D721Med (cell line): ENCODE measurements at regions not wholly inside any gene's neighbourhood (a gene's known extent, or its start where the extent isn't known, plus 50 kb on each side); places are given as distances from the start of the nearest gene placed in this dataset.

ENCODE experiments used
- DNase-seq: peaks from one replicate; pipeline ENCODE4 v3.0.0; 2011; ENCODE audit warnings: low spot score; ENCODE audit not compliant: insufficient read length
- FAIRE-seq: peaks from 2 replicates; lab custom pipeline; 2011; peaks lifted over from hg19 to GRCh38; lab: Jason Lieb, UNC
- TF ChIP-seq, protein P1 (sequence below): IDR thresholded peaks from 2 replicates; pipeline ENCODE4 v1.5.1; 2012; ENCODE audit warnings: mild to moderate bottlenecking, control low read depth; ENCODE audit not compliant: insufficient read depth; ENCODE audit errors: missing control alignments

GRCh38 chr20:50393990-50394561 is 116.1 kb upstream of the PTPN1 start:
- TF ChIP-seq, protein P1, sequence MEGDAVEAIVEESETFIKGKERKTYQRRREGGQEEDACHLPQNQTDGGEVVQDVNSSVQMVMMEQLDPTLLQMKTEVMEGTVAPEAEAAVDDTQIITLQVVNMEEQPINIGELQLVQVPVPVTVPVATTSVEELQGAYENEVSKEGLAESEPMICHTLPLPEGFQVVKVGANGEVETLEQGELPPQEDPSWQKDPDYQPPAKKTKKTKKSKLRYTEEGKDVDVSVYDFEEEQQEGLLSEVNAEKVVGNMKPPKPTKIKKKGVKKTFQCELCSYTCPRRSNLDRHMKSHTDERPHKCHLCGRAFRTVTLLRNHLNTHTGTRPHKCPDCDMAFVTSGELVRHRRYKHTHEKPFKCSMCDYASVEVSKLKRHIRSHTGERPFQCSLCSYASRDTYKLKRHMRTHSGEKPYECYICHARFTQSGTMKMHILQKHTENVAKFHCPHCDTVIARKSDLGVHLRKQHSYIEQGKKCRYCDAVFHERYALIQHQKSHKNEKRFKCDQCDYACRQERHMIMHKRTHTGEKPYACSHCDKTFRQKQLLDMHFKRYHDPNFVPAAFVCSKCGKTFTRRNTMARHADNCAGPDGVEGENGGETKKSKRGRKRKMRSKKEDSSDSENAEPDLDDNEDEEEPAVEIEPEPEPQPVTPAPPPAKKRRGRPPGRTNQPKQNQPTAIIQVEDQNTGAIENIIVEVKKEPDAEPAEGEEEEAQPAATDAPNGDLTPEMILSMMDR: no peak
- FAIRE-seq (no peak), DNase-seq (no peak)

- TF ChIP-seq, protein P1: no peak
- DNase-seq (no peak), FAIRE-seq (no peak)
These were observed 115.6 kb upstream of the PTPN1 start for GRCh38 chr20:50394569-50394968.

GRCh38 chr20:50395251-50395729 is 114.9 kb upstream of the PTPN1 start:
- FAIRE-seq (no peak), DNase-seq (no peak)
- TF ChIP-seq, protein P1: no peak

DNA sequence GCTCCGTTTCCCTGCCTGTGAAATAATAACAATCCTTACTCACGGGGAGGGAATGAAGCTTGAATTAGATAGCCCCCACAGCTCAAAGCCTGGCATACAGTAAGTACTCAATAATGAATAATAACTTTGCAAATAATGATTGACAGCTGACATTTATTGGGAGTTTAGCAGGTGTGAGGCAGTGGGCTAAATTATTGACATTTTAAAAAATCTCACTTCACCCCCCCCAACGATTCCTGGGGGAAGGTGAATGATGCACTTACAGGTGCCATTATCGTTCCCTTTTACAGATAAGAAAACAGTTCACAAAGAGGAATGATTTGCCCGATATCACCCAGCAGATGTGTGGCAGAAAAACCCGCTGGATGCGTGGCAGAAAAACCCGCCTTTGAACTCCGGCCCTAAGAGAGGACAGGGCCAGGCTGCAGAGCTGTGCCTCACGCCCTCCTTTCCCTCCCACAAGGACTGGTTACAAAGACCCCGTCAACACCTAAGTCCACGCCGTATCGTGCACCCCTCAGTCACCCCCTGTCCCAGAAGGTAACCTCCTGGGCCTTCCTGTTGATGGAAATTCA is 114.2 kb upstream of the PTPN1 start:
- FAIRE-seq (no peak), DNase-seq (no peak)
- TF ChIP-seq, protein P1: no peak

DNA sequence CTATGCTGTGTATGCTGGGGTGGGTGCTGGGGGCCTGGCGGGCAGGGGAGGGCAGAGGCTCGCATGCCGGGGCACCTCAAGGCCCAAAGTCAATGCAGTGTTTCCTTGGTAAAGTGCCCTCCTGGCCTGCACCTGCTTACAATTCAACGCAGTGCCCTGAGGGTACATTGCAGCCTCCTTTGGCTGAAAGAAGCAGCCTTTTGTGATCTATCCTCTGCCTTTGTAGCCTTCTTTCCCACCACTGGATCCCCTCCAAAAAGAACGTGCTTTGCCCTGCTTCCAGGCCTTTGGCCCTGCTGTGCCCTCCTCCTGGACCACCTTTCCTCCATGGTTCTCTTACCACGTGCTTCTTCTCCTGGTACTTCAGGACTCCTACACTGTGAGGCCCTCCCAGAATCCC is 113.6 kb upstream of the PTPN1 start:
- TF ChIP-seq, protein P1: no peak
- DNase-seq (no peak), FAIRE-seq (no peak)

DNA sequence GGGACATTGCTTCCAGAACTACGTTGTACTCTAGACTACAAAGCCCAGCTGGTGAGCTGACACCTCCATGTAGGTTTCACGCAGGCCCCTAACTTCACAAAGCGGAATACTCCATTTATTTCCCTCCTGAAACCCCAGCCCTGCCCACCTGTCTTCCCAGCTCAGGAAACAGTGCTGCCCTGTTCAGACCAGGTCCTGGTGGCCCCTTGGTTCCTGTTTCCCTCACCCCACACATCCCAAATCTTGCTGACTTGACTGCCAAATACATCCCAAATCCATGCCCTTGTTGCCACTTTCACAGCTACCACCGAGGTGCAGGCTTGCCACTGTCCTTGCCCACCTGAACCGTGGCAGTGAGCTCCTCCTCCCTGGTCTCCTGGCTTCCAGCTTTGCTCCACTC is 113.1 kb upstream of the PTPN1 start:
- TF ChIP-seq, protein P1: no peak
- DNase-seq (no peak), FAIRE-seq (no peak)

GRCh38 chr20:50398064-50398463 is 112.1 kb upstream of the PTPN1 start:
- DNase-seq: no peak
- no peak for FAIRE-seq
- TF ChIP-seq, protein P1: no peak
